Esophagus muscularis mucosa (tissue), 4 donors: ENCODE measurements at regions not wholly inside any gene's neighbourhood (a gene's known extent, or its start where the extent isn't known, plus 50 kb on each side); places are given as distances from the start of the nearest gene placed in this dataset.

Experiments used
- EP300 ChIP-seq: sonication (generic); formaldehyde crosslinking; IDR thresholded peaks from one replicate; pipeline ENCODE4 v1.6.1; 2017; ENCODE audit warnings: antibody characterized with exemption
- POLR2A ChIP-seq: fragments of 450-650 bp; IDR thresholded peaks from one replicate; pipeline ENCODE4 v1.6.1; 2017; ENCODE audit warnings: antibody characterized with exemption, moderate library complexity, mild to moderate bottlenecking, low read depth
- POLR2AphosphoS5 ChIP-seq, 2 donors: sonication (generic); formaldehyde crosslinking; IDR thresholded peaks; one replicate each; pipeline ENCODE4 v1.6.1; 2017; ENCODE audit warnings: antibody characterized with exemption in 2 of 2
- TF ChIP-seq, protein P1 (sequence below), 3 experiments: fragments of 200-600 bp in 2 of 3; fragments of 450-650 bp in 1 of 3; sonication (generic) in 2 of 3; IDR thresholded peaks; one replicate each; pipeline ENCODE4 v1.5.1; 2017 to 2019; ENCODE audit warnings: antibody characterized with exemption in 3 of 3, mild to moderate bottlenecking in 2 of 3, moderate library complexity in 1 of 3

DNA sequence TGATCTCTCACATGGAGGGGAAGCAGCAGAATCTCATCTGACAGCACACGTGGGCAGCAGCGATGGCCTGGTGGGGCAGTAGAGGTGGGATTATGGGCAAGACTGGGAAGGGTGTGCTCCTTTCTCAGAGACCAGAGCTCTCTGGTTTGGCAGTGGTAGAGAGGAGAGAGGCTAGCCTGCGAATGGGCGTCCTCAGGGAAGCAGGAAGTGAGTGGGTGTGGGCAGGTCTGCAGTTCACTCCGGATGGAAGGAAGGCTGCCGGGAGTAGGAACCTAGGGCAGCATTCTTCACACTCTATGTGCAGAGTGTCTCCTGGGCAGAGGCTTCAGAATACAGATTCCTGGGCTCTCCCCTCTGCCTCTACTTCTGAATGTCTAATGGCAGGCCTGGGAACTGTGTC, 162.8 kb upstream of the BMPER start:
- TF ChIP-seq, protein P1, sequence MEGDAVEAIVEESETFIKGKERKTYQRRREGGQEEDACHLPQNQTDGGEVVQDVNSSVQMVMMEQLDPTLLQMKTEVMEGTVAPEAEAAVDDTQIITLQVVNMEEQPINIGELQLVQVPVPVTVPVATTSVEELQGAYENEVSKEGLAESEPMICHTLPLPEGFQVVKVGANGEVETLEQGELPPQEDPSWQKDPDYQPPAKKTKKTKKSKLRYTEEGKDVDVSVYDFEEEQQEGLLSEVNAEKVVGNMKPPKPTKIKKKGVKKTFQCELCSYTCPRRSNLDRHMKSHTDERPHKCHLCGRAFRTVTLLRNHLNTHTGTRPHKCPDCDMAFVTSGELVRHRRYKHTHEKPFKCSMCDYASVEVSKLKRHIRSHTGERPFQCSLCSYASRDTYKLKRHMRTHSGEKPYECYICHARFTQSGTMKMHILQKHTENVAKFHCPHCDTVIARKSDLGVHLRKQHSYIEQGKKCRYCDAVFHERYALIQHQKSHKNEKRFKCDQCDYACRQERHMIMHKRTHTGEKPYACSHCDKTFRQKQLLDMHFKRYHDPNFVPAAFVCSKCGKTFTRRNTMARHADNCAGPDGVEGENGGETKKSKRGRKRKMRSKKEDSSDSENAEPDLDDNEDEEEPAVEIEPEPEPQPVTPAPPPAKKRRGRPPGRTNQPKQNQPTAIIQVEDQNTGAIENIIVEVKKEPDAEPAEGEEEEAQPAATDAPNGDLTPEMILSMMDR (IDR thresholded peaks at IDR 0.05): no peak
- TF ChIP-seq POLR2A: no peak
- TF ChIP-seq POLR2AphosphoS5 (IDR thresholded peaks at IDR 0.05): no peak
- no peak for TF ChIP-seq EP300
